D341Med (cell line): ENCODE measurements at regions not wholly inside any gene's neighbourhood (a gene's known extent, or its start where the extent isn't known, plus 50 kb on each side); places are given as distances from the start of the nearest gene placed in this dataset.
A peak's percentile ranks its signal among the peaks of the same experiment; 100 is the strongest.

Experiments used
- DNase-seq: peaks from one replicate; pipeline ENCODE4 v3.0.0; 2012; ENCODE audit warnings: low spot score

DNA sequence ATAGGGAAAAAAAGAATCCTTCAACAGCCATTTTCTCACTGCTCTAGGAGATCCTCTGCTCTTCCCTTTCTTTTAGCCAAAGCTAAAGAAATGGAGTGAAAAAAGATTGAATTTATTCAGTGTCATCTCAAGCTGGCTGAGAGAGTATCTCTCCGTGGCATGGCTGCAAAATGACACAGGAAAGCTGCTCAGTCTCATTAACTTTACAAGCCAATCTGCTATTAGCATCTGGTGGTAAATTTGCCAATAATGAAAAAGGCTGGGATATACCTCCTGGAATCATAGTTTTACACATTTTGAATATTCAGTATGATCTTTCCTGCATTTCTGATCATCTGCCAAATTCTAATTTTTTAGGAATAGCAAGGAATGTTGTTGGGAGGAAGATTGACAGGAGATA, 176.8 kb upstream of the CHRM3 start:
- no peak for DNase-seq

DNA sequence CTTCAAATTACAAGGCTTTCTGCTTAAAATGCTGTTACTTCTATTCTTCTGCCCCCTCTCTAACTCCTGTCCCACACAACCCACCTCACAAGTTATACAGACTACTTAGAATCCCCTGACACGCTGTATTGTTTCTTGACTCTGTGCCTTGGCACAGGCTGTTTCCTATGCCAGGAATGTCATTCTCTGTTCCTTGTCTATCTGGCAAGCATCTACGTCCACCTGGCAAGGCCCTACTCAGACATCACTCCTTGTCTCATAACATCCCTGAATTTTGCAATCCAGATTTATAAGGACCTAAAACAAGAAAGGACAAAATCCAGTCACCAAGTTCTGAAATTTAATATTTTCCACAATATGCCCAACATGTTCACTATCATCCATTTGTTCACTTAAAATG, 182.0 kb upstream of the CHRM3 start:
- no peak for DNase-seq

DNA sequence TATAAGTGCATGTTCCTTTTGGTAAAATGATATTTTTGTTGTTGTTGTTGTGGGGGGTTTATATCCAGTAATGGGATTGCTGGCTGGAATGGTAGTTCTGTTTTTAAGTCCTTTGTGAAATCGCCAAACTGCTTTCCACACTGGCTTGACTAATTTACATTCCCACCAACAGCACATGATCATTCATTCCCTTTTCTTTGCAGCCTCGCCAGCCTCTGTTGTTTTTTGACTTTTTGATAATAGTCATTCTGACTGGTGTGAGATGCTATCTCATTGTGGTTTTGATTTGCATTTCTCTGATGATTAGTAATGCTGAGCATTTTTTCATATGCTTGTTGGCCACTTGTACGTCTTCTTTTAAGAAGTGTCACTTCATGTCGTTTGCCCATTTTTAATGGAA, 188.5 kb upstream of the CHRM3 start:
- no peak for DNase-seq

DNA sequence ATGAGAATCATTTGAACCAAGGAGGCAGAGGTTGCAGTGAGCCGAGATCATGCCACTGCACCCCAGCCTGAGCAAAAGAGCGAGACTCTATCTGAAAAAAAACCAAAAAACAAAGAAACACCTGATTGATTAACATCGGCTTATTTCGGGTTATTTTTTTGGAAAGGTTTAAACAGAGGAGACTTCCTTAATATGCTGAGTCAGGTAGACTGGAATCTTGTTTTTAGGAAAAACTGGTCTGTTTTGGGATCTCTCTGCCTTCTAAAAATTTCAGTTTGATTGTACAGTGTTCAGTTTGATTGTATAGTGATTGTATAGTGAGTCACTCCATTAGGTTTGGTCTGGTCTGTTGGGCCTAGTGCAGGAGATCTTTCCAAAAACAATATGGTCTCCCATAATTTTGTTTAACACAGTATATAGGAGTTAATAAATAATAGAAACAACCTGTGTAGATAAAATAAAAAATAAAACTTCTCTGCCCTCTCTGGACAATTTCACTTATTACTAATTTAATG, 196.3 kb upstream of the CHRM3 start:
- DNase-seq: no peak

DNA sequence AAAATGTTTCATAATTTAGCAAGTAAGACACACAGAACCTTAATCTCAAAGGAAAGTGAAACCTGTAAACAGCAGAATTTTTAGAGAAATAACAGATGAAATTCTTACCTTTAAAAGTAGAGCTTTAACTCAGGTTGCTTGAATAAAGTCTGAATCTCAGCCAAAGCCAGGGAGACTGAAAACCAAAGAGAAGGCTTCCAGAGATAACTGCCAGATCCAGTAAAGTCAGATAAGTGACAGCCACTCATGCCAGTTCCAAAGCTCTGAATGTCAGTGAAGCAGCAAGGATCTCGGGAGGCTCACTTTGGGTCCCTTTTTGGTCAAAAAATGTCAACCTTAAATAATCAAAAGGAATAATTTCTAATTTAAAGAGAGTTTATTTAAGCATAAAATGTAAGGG, 199.9 kb upstream of the CHRM3 start:
- no peak for DNase-seq

DNA sequence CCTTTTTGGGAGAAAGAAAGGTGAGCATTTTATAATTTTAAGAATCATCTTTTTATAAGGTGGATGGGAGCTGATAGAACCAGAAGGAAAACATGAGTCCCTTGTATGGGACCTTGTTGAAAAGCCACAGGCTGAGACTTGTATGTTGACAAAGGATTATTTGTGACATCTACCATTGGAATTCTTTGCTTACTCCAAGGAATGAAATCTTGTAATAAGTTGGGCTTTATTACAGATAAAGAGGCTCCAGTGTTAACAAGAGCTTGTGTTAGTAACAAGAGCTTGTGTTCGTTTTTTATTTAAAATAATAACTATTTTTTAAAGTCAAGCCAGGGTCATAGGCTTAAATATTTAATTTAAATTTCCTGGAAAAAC, 201.1 kb upstream of the CHRM3 start:
- DNase-seq: no peak

DNA sequence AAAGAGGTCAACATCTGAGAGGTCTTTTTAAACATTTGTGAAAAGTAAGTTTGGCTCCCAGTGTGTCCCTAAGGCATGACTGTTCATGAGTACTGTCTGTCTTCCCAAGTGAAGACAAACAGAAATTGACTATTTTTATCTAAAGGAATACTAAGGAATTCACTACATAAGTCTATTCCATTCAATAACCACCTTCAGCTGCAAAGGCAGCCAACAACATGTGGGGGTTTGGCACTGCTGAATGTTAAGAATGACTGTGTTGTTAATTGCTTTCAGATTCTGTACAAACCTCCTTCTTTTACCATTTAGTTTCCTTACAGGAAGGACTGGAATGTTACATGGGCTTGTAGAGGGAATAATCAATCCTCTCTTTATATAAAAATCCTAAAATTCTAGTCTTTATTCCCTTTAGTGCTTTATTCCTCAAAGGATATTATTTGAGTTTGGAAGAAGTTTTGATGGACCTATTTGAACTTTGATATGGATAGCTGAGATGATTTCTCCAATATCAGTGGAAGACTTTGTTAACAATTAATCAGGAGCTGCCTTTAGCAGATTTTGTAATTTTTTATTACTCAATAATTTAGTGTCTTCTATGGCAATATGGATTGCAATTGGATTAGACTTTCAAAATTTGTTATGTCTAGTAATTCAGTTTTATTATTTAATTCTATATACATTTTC, 201.7 kb upstream of the CHRM3 start:
- DNase-seq: no peak

DNA sequence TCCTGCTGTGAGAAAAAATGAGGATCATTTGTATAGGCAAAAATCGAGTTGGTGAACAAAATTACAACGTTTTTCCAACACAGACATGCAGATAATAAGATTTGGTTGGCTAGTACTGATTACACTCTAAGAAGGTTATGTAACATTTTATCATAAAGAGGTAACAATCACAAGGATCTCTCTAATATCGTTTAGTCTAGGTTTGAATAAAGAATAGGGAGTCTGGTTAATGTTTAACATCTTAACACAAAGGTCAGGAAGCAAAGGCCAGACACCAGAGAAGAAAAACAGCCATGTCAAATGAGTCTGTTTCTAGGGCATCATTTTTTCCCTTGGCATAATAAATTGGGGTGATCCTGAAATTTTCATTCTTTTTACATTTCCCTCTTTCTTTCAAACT, 207.4 kb upstream of the CHRM3 start:
- no peak for DNase-seq

DNA sequence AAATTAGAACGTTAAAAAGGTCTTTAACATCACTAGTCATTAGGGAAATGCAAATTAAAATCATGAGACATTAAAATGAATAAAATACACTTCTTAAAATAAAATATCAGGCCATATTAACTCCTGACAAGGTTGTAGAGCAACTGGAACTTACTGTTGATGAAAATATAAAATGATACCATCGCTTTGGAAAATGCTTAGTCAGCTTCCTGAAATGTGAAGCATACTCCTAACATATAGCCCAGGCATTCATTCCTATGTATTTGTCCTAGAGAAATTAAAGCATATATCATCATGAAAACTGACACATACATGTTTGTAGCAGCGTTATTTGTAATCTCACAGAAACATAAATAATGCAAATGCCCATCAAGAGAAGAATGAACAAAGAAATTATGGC, 211.5 kb upstream of the CHRM3 start:
- DNase-seq: no peak

DNA sequence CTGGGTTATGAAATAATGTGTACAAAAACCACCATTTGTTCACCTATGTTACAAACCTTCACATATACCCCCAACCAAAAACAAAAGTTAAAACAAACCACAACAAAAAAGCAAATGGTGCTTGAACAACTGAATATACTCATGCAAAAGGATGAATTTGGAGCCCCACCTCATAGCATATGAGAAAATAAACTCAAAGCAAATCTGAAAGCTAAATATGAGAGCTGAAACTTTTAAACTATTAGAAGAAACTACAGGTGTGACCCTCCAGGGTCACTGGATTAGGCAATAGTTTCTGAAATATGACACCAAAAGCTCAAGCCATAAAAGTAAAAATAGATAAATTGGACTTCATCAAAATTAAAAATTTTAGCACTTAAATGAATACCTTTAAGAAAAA, 215.5 kb upstream of the CHRM3 start:
- no peak for DNase-seq

DNA sequence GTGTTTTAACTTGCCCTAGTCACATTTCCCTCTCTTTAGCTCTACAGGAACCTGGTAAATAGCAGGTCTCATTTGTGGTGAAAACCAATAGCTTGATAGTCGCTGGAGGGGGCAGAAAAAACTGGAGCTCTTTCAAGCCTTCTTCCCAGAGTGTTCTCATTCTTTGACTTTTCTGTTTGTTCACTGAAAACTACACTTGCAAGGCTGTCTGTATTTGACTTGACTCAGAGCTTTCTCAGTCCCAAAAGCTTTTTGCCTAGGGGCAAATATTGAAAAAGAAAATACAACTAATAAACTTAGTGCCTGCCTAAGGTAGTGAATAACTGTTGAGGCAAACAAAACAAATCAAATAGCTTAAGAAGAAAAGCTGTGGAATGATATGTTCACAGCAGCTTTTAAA, 217.1 kb upstream of the CHRM3 start:
- no peak for DNase-seq

DNA sequence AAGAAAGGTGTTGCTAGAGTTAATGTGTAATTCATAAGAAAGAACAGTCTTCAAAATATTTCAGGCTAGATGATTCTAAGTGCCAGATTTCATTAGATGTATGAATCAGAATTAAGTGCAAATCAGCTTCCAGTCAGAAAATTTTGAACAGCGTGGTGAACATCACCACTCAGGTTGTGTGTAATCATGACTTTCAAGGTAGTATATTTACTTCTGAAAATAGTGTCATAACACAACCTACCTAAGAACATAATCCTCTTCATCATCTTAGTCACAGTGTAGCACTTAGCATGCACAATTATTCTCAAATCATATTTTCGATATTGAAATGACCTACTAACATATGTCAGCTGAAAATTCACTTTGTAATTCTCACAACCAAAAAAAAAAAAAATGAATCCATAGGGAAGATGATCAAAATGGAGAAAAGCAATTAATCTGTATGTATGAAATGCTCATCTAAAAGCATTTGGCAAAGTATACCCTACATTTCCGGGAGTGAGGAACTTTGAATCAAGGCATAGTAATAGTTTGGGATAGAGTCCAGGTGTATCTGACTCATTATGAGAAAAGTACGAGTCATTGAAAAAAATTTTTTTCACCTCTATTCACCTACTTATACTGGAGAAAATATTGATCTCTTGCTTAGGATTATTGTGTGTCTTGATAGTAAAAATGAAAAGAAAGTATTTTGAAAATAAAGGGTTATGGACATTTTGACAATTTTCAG, 221.8 kb upstream of the CHRM3 start:
- no peak for DNase-seq

DNA sequence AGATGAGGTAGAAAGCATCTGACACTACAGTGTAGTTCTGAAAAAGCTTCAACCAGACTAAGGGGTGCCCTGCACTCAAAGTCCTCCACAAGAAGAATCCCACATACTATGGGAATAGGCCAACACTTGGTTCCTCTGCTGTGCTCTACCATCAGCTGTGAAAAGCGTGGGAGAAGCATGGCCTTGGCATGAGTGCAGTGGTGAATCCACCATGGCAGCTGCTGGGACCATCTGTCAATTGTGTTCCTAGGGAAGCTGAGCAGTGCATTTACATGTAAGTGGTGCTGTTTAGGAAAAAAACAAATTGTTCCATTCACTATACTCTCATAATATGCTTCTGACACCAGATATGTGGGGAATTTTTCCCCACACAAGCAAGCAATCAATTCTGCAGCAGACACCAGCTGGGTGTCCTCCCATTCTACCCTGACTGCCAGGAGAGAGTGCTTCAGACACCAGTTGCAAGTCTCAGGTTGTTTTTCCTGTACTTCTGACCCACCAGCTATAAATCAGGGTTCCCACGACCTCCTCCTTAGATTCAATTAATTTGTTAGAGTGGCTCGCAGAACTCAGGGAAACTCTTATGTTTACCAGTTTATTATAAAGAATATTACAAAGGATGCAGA, 230.8 kb upstream of the CHRM3 start:
- no peak for DNase-seq

DNA sequence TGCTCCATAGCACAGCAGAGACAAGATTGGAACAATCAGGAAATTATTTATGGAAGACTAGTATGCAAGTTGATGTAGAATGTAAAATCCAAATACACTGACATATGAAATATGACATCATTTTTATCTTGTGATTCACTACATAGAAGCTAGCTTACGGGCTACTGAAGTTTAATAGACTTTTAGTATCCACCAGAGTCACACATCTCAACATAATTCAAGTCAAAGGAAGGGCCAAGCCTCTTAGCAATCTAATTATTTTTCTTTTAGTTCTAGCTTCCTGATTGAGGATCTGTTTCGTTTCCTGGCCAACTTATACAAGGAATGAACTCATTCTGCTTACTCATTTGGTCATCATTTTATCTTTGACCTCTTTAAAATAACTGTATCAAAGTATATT, 234.4 kb upstream of the CHRM3 start:
- no peak for DNase-seq

DNA sequence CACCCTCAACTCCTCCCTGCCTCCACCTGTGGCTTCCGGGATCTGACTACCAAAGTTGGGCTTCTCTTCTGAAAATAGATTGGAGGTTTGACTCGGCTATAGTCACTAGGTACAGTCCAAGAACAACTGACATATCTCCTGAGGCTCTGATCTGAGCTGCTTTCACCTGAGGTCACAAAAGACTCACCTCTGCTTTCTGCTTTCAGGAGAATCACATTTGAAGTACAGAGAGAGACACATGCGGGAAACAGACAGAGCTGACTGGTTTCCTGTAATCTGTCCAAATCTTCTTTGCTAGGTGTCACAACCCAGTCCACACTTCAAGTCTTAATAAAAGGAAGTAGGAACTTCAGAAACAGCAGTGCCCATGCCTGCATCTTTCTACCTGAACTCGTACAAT, 245.4 kb upstream of the CHRM3 start:
- no peak for DNase-seq

DNA sequence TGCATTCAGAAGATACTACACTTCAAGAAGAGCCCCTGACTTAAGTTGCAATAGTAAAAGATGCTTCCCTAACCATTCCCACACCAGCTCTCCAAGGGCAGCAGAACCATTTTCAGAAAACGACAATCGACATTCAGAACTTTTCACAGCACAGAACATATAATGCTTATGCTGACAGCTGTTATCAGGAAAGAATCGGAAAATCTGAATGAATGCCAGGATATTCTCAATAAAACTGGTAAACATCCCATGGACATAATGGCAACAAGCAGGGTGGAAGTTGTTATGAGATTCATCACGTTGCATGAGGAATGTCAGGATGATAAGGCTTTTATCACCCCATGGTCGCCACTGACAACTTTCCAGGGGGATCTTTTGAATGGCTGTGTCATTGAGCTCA, 246.6 kb upstream of the CHRM3 start:
- no peak for DNase-seq

DNA sequence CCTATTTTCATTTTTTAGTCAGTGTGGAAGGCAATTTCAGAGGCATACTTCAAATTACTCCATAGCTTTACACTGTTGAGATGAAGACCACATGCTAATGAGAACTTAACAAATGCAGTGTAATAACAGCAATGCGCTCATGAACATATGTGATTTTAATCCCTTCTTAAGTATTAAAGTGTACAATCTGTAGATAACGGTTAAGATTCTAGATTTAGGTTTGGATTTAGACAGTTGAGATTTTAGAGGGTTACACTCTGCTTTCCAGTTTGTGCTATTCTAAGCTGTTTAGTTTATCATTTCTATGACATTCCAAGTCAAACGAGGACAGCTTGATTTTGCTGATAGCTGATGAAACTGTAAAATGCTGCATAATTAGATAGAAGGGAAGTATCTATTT, 257.8 kb upstream of the CHRM3 start:
- no peak for DNase-seq

DNA sequence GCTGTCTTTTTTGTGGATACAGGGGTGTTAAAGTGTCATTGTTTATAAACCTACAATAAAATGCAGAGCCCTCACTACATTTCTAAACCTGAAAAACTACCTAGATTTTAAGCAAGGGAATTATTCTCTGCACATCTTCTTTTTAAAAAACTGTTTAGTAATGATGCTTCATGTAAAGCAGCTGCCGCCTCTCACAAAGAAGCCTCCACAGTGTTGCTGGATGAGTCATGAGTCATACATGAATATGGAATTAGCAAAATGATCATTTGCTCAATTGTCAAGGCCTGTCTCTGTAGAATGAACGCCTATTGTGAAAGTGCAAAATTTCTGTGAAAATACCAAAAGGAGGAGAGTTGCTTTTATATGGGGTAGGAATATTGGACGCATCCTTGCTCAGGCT, 259.5 kb upstream of the CHRM3 start:
- no peak for DNase-seq

DNA sequence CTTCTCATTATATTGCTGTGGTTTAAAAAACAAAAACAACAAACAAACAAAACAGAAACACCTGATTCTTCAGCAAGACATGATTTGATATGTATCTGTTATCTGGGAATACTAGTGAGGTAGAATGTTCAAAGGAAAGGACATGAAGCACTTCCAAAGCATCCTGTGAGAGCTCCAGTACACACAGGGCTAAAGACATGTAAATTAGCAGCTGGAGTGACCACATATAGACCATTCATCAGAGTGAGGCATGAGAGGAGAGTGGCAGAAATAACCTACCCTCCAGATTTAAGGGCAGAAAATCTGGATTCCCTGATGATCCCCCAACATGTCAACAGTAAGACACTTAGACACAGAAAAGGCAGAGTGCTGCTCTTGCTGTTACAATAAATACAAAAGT, 260.5 kb upstream of the CHRM3 start:
- no peak for DNase-seq

DNA sequence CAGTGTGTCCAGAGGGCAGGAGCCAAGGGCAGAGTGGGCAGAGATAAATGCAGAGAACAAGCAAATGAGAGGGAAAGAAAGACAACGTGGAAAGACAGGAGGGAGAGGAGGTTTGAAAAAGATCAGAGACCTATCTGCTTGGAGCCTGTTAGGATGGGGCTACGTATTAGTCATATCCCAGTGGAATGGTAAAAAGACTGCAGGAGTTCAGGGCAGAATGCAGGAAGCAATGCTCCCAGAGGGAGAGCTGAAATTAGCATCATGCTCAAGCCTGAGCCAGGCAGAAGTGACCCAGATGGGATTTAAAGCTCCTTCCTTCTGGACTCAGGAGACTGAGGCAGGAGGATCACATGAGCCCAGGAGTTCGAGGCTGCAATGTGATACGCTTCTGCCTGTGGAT, 261.3 kb upstream of the CHRM3 start:
- DNase-seq: no peak

DNA sequence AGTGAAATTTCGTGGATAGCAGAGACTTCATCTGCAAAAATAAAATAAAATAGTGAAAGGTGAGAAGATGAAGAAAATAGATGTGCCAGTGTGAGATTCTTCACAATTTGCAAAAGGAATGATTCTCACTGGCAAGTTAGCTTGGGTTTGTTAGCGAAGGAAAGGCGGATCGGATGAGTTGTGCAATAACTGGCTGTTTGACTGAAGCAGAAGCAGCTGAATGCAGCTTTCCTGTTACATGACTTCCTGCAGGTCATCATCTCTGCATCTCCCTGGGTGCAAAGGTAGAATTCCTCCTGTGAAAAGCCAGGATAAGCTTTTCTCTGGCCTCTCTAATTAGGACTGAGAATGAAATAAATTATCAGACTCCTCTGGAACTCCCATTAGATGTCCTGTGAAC, 263.1 kb upstream of the CHRM3 start:
- DNase-seq: no peak

DNA sequence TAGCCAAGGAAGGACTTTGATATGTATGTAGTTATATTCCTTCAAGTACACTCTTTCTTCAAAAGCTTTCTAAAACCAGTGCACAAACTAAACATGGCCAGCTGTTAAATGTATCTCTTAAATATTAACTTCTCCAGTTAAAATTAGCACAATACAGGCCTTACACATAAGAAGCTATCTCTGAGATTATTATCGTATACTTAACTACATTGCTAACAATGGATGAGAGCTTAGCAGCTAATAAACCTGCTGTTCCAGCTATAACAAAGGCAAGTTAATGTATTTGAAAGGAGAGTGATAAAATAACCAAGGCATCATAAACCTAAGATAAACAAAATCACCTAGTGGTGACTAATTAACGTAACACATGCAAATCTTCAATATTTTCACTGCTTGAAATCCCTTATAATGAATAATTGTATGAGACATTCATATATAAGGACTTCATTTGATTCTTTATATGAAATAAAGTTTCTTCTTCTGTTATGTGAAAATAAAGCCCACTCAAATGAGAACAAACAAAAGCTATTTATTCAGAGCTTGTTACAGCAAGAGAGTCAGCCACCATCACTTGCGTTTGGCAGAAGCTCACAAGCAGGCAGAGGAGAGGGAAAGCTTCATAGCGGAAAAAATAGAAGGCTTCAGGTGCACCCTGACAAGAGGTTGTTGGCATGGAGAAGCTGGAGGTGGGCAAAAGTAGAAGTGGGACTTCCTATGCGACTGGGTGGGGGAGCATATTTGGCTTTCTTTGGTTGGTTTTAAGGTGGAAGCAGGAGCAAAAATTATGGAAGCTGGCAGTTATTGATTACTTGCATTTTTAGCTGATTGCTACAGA, 274.1 kb upstream of the CHRM3 start:
- peak; percentile 35 for DNase-seq

DNA sequence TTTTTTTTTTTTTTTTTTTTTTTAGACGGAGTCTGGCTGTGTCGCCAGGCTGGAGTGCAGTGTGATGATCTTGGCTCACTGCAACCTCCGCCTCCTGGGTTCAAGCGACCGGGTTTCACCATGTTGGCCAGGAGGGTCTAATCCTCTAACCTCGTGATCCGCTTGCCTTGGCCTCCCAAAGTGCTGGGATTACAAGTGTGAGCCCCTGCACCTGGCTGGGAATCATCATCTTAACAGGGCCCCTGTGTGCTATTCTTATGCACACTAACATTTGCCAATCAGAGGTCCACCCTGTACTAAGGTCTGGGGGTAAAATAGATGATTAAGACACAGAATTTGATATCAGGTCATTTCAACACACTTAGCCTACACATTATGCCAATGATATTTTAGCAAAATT, 278.7 kb upstream of the CHRM3 start:
- no peak for DNase-seq
